HG02610 (cell line): ENCODE measurements at regions not wholly inside any gene's neighbourhood (a gene's known extent, or its start where the extent isn't known, plus 50 kb on each side); places are given as distances from the start of the nearest gene placed in this dataset.
"Not testable (repeated sequence)": the region's sequence is repeated elsewhere in the genome, so short reads cannot be mapped to it uniquely, and the experiment has no call there.

ENCODE experiments used
- ATAC-seq: cut with Tn5 transposase; IDR thresholded peaks from one replicate; pipeline ENCODE4 v1.9.1; 2021; ENCODE audit warnings: mild to moderate bottlenecking, moderate library complexity; ENCODE audit not compliant: unreplicated experiment

- ATAC-seq: peak; percentile 98
Observed at GRCh38 chr6:140809694-140810101, 1323.0 kb upstream of the GJE1 start.

- ATAC-seq: no peak
Observed at GRCh38 chr6:140806431-140806830, 1326.3 kb upstream of the GJE1 start.

GRCh38 chr6:140794544-140794943 is 1338.2 kb upstream of the GJE1 start:
- no peak for ATAC-seq

GRCh38 chr6:140790109-140790508 is 1342.6 kb upstream of the GJE1 start:
- no peak for ATAC-seq

DNA sequence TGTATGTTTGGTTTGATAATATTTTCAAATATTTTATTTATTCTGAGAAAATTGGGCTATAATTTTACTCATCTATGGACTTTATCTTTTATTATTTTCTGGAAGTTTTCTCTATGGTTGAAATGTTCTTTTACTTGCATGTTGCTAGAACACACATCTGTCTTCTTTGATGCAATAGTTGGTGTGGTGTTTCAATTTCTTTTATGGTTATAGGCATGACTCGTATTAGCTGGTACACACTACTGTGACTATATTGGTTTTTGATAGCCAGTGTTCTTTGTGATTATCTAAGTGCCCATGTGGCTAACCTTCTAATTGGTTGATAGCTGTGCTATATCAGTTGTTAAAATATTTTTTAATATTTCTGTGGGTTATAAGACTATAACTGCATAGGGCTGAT is 1343.3 kb upstream of the GJE1 start:
- ATAC-seq: no peak

- ATAC-seq: no peak
Observed at GRCh38 chr6:140785926-140786325, 1346.8 kb upstream of the GJE1 start.

DNA sequence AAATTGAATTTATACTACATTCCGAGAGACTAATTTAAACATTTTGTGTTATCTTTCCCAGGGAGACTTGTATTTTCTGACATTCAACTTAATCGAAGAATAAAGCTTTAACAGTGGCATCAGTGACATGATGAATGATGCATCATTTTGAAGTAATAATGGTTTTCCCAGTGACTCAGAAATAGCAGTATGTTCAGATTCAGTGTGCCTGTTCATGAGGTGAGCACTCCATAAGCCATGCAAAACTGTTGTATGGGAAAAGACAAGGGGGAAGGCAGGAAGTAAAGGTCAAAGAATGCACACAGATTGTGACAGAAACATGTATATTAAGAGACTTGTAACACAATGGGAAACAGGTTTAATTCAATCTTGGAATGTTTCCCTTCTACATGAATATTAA is 1348.2 kb upstream of the GJE1 start:
- no peak for ATAC-seq

GRCh38 chr6:140783504-140783903 is 1349.2 kb upstream of the GJE1 start:
- not testable (repeated sequence) for ATAC-seq

DNA sequence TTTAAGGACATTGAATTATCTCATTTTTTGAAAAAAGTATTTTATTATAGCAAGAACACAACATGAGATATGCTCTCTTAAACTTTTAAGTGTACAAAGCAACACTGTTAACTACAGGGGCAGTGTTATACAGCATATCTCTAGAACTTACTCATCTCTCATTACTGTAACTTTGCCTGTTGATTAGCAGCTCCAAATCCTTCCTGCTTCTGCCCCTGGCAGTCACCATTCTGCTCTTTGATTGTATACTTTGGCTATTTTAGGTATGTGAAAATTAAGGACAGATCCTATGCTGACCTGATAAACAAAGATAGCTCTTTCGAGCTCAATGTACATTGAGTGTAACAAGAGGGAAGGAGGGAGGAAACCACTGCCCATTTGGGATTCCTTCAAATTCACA is 1349.8 kb upstream of the GJE1 start:
- no peak for ATAC-seq

- ATAC-seq: no peak
Observed at GRCh38 chr6:140779991-140780596, 1352.6 kb upstream of the GJE1 start.

DNA sequence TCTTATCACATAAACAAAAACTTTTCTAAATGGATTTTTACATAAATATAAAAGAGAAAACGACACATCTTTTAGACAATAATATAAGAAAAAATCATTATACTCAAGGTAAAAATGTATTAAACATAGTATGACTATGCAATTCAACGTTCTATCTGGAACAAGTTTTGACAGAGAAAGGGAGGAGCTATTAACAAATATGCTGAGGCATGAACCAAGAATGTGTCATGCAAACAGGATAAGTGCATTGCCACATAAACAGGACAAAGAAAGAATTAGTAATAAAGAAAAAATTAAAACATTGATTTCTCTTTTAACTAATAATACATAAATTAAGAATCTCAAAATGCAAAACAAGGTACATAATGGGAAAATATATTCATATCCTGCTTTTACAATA is 1353.4 kb upstream of the GJE1 start:
- no peak for ATAC-seq

- ATAC-seq: no peak
Observed at GRCh38 chr6:140777780-140778179, 1354.9 kb upstream of the GJE1 start.

DNA sequence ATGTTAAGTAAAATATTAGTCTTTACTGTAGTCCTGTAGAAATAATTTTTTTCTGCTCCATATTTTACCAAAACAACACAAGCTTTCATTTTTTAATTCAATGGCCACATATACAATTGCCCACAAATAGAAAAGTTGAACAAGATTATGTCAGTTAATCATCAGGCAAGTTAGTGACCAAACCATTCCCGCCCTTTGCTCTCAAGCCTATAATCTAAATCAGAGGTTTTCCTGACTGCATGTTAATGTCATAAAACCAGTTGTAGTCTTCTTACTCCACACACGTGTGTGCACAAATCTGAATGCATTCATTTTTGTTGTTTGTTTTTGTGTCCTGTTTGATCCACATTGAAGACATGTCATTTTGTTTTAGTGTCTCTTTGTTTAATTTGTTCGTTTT is 1357.7 kb upstream of the GJE1 start:
- no peak for ATAC-seq

GRCh38 chr6:140774080-140774505 is 1358.6 kb upstream of the GJE1 start:
- peak; percentile 100 for ATAC-seq

DNA sequence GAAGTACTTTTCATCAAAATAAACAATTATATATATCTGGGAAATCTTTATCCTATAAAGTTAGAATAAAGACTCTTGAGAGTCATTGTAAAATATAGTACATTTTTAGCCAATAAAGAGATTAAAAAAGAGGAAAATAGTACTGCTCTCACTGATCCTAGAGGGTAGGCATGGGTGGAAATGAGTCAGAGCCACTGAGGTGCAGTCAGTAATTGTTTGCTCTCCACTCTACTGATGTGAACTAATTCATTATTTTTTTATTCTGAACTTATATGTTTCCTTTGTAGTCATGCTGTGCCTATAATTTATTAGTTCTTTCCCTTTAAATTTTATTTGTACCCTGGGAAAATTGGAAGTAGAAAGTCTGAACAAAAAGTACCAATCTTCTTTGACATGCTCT is 1359.4 kb upstream of the GJE1 start:
- ATAC-seq: no peak

DNA sequence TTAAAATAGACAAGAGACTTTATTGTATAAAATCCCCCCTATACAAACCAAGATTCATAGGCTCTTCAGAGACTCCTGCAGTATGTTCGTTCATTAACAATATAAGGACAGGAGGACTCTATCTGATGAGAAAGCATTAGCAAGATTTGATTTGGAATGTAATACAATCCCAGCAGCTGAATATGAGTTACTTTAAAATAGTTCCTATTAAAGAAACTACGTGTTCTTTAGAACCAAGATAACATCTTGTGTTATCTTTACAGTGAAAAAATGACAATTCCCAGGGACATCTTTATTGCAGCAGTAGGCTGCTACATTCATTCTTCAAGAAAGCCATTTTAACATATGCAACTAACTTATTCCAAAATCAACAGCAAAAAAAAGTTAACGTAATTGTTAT is 1360.1 kb upstream of the GJE1 start:
- ATAC-seq: no peak

- ATAC-seq: no peak
Observed at GRCh38 chr6:140768133-140768532, 1364.6 kb upstream of the GJE1 start.

- ATAC-seq: no peak
Observed at GRCh38 chr6:140766999-140767398, 1365.7 kb upstream of the GJE1 start.

- ATAC-seq: no peak
Observed at GRCh38 chr6:140758169-140758877, 1374.4 kb upstream of the GJE1 start.

DNA sequence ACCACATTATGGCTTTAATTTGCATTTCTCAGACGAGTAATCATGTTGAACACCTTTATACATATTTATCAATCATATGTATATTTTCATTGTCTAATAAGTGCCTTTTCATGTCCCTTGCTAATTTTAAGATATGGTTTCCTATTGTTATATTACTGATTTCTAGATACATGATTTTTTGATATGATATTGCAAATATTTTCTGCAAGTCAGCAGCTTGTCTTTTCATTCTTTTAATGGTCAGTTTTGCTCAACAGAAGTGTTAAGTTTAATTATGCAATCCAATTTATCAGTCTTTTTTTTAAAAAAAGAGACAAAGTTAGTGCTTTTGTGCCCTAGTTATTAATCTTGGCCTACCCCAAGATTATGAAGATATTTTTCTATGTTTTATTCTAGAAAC is 1377.8 kb upstream of the CITED2 start:
- no peak for ATAC-seq

DNA sequence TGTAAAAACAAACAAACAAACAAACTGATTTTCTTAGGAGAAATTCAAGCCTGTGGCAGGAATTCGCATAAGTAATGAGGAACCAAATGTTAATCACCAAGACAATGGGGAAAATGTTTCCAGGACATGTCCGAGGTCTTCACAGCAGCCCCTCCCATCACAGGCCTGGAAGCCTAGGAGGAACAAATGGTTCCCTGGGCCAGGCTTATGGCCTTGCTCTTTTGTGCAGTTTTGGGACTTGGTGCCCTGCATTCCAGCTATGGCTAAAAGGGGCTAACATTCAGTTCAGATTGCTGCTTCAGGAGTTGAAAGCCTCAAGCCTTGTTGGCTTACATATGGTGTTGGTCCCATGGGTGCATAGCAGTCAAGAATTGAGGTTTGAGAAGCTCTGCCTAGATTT is 1372.7 kb upstream of the CITED2 start:
- no peak for ATAC-seq

GRCh38 chr6:140744659-140745320 is 1370.3 kb upstream of the CITED2 start:
- peak; percentile 85 for ATAC-seq
